Stimulated activated CD8-positive, alpha-beta memory T cell treated with anti-CD3 and anti-CD28 coated beads, Interleukin-4, amount 100 ng/mL, for 4 hours (primary cell): ENCODE measurements at regions not wholly inside any gene's neighbourhood (a gene's known extent, or its start where the extent isn't known, plus 50 kb on each side); places are given as distances from the start of the nearest gene placed in this dataset.
"Not testable (repeated sequence)": the region's sequence is repeated elsewhere in the genome, so short reads cannot be mapped to it uniquely, and the experiment has no call there.

Experiments used
- DNase-seq, 2 donors: peaks; one replicate each; pipeline ENCODE4 v3.0.0-alpha.2; 2020; ENCODE audit warnings: low read depth in 2 of 2, low spot score in 1 of 2

DNA sequence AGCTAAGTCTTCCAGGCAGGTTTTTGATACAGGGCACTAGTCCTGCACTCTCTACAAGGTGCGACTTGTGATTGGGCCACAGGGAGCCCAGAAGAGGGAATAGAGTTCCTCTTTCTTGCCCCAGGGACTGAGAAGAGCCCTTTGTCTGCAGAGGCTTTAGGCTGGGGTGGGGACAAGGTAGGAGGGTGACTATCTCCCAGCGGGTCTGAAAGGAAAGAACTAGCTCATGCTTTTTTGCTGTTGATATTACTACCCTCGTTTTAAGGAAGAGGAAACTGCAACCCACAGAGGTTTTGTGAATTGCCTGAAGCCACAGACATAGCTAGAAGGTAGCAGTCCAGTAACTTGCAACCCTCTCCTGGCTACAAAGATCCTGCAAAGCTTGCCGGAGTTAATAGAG, 615.2 kb downstream of the MATN1 start:
- DNase-seq: no peak

DNA sequence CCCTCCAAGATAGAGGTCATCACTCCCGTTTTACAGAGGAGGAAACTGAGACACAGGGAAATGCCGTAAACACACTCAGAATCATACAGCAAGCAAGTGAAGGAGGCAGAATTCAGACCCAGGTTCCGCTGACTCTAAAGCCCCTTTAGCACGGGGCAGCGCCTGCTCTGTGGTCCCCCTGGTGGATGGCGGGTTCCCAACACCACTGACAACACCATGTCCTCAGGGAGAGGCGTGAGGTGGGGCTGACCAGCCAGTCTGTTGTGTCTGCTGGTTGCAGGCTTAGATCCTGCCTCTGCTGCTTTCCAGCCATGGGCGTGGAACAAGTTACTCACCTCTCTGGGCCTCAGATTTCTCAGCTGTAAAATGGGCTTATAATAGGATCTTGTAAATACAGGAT, 617.3 kb downstream of the MATN1 start:
- DNase-seq: no peak

DNA sequence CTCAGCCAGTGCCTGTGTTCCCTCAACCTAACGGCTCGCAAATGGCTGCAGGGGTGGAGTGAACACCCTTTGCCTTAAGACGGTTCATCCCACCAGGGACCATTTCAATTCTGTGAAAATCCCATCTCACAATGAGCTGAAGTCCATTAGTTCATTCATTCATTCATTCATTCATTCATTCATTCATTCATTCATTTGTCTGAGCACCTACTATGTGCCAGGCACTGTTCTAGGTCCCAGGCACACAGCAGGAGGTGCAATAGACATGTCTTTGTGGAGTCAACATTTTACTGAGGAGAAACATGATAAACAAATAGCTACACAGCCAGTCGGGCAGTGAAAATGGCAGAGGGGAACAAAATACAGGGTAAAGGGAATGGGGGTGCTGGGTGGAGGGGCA, 618.8 kb downstream of the MATN1 start:
- DNase-seq: no peak

DNA sequence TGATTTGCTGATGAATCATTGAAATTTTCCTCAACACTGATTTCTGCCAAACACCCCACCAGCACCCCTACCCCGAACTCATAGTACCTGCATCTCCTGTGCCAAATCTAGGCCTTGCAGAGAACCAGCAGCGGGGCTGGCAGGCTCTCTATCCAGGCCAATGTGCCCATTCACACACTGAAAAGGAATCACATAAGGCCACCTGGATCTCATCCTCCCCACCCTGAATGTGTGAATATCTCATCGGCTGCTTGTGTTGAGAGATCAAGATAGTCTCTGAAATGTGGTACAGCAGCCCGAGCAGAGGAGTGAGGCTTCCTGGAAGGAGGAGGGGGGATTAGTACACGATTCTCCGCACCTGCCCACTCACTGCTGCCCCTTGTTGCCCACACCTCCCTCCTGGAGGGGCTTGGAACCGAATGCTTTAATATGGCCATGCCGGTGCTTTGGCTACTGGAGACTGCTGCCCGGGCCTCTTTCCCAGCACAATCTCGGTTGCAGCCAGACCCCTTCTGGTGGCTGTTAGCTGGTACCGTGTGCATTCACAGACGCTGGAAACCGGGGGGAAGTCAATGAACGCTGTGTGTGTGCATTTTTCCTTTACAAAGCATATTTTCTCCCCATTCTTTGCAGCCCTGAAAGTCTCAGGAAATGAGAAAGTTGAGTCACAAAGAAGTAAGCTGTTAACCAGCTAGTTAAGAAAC, 619.5 kb downstream of the MATN1 start:
- no peak for DNase-seq

DNA sequence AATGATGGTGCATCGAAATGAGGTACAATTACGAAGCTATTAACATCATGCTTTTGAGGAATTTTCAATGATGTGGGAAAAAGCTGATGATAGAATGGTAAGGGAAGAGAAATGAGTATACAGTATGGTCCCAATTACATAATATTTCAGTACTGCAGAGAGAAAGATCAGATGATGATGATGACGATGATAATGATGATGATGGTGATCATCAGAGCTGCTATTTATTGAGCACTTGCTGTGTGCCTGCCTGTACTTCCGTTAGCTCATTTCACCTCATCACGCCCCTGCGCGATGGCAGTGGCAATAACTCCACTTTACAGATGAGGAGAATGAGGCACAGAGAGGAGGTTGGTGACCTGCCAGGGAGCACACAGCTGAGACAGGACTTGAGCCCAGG, 620.8 kb downstream of the MATN1 start:
- DNase-seq: no peak

DNA sequence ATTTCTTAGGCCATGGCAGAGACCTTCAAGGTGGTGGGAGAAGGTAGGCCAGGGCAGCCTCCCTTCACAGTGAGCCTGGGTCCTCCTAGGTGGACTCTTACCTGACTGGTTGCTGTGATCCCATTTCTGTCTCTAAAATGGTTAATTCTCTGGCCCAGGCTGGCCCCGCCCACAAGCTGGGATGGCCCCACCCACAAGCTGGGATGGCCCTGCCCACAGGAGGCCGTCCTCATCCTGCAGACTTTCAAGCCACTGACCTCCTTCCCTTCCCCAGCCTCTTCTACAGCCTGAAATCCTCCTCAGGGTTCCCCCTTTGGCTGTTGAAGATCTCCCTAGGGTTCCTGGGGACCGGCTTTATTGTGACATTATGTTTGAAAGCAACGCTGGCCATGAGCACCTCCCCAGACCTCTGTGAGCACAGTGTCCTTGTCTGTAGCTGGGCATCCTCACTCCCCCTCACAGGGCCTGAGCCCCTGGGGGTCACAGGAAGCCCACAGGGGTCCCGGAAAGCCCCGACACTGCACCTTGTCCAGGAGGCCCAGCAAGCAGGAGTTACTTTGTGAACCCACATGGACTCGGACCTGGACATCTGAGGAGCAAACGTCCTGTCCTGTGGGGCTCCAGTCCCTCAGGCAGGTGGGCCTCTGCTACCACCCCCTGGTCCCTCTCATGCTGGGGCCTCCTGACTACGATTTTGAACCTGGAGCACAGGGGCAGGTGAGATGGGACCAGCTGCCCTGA, 621.7 kb downstream of the MATN1 start:
- no peak for DNase-seq

DNA sequence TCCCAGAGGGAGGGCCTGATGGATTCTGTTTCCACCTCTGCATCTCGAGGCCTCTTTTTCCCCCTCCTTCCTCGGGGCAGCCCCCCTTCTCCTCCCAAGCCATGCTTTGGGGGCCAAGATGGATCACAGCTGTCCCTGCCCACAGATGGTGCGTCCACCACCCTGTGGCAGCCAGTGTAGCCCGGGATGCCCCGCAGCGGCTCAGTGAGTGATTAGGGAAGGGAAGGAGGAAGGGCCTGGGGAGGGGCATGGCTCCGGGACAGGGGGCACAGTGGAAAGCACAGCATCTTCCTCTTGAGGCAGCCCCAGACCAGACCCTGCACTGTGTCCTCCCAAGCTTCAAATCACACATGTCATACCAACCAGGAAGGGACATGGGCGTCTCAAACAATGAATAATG, 622.4 kb downstream of the MATN1 start:
- no peak for DNase-seq

DNA sequence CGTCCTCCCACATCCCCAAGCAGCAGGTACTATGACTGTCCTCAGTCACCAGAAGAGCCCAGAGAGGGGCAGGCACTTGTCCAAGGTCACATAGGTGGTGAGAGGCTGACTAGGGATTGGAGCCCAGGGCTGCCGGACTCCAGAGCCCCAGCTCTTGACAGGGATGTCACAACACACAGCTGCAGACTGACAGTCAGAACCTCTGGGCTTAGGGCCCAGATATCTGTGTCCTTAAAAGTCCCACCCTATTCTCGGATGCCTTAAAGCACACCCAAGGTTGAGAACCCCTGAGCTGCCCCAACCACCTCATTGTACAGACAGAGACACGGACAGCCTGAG, 622.9 kb downstream of the MATN1 start:
- DNase-seq: no peak

DNA sequence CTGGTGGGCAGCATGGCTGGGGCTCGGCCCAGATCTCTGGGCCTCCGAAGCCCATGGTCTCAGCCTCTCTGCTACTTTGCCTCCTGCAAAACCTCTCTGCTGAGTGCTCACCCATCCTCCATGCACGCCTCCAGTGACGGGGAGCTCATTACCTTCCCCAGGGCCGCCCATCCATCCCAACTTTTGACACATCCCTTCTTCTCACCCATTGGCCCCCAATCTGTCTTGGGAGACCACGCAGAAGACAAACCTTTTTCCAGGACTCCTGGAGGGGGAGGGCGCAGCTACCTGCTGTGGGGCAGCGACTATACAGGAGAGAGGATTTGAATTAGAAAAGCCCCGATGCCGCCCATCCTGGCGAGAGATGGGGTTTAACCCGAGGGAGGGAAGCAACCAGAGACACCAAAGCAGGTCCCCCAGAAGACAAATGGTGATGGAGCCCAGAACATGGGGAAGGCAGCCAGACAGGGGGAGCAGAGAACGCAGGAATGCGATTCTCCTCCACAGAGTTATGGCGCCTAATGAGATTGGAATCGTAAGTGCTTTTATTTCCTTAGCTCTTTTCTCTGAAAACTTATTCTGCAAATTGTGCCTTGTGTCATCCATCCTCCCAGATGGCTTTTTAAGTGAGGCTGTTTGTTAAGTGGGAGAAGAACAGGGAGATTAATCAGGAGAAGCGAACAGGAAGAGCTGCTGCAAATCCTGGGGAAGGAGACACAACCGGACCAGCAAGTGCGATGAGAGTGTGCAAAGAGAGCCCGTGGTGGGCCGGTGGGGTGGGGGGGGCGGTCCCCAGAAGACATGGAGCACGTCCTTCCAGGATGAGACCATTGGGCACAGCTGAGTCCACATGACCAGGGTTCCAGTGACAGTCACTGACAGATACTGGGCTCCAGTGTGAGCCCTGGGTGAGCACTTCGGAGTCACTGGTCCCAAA, 623.5 kb downstream of the MATN1 start:
- DNase-seq: no peak

DNA sequence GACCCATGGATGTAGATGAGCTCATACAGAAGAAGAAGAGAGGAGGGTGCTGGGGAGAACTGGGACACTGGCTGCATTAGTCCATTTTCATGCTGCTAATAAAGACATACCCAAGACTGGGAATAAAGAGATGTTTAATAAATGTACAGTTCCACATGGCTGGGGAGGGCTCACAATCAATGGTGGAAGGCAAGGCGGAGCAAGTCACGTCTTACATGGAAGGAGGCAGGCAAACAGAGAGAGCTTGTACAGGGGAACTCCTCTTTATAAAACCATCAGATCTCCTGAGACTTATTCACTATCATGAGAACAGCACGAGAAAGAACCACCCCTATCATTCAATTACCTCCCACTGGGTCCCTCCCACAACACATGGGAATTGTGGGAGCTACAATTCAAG, 625.5 kb downstream of the MATN1 start:
- DNase-seq: not testable (repeated sequence)

DNA sequence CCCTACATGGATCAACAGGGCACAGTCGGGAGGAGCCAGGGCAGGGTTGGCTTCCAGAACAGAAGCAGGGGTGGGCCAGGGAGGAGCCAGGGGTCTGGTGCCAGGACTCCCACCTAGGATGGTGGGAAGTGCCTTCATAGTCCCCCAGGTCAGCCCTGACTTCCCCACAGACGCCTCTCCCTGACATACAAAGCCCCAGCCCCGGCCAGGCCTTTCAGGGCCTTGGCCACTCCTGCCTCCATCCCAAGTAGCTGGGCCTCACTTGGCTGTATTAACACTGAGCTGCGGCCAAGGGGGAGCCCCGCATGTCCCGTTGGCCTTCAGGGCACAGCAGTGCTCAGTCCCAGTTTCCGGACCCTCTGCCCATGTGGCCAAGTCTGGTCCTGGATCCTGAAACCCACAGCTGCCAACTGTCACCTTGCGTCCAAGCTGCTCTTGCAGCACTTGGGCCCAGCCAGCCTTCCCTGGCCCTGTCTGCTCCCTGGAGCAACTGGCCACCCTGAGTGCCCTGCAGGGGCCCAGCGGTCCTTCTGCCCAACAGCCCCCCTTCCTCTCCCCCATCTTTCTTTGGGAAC, 627.8 kb downstream of the MATN1 start:
- no peak for DNase-seq

DNA sequence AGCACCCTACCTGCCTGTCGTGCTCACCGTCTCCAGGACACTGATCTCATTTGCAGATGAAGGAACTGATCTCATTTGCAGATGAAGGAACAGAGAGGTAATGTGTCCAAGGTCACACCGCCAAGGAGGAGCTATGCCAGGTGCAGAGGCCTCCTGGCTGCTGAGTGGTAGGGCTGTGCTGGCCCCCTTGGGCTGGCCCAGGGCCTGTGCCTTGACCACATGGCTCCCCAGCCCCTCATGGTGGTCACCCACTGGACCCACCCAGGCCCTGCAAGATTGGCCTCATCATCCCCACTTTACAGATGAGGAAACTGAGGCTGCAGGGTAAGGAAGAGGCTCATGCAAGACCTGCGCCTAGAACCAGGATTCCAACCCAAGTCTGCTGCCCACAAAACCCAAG, 628.3 kb downstream of the MATN1 start:
- DNase-seq: no peak

DNA sequence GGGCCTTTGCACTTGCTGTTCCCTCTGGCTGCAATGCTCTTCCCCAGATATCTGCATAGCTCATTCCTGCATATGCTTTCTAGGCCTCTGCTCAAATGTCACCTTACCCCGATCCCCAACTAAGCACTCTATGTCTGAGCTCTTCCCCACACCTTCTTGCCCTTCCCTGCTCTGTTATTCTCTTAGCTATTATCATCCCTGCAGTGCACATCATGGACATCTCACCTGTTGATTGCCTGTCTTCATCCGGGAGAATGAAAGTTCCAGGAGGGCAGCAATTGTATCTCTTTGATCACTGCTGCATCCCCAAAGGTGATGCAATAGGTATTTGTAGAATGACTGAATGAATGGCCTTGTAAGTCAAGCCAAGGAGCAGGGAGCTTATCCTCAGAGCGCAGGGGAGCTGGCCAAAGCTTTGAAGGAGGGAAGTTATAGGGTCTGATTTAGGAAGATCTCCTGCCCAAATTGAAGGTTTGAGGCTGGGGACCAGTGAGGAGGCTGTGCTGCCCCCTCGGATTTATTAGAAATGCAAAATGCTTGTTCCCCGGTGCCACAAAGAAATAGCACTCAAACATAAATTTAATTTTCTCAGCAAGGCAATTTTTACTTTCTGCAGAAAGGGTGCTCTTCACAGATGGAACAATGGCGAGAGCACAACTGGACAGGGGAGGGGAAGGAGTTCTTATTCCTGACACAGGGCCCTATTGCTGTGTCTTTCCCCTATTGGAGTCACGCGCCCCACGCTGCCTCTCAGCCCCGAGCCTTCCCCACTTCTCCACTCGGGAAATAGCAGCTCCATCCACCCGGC, 631.1 kb downstream of the MATN1 start:
- no peak for DNase-seq

DNA sequence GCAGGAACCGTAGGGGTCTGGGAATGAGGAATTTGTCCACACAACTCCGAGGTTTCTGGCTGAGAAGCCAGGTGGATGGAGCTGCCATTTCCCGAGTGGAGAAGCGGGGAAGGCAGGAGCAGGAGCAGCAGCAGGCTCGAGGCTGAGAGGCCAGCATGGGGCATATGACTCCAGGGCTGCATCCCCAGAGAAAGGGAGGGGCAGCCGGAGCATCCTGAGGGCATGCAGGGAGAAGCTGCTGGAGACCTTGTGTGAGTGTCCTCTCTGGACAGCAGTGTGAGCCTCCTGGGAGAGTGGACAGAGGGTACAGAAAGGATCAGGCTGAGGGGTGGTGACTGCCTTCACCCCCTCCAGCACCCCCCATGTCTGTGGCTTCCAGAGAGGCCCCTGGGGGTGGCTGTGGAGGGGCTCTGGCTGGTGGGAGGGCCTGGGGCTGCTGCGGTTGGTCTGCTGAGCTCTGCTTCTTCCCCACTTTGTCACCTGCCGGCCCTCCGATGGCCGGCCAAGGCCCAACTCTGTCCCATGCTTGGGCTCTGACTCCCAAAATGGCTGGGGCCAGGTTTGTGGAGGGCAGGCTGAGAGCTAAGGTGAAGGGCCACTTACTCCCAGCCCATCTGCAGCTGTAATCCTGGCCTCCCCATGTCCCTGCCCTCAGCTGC, 633.1 kb downstream of the MATN1 start:
- no peak for DNase-seq

DNA sequence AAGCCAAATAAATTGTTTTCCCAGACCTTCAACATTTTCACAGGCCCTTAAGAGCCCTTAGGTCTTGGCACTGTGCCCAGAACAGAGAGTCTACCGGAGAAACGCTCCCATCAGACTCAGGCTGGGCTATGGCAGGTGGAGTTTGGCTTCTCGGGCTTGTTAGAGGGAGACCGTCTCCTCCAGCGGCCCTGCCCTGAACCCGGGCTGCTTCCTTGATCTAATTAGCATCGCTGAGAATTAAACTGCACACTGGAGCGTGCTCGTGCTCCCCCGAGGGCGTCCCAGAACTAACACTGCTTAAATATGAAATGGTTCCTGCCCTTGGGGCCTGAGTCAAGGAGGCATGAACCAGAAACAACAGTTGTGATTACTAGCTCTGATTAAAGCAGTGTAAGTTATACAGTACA, 634.4 kb downstream of the MATN1 start:
- no peak for DNase-seq

DNA sequence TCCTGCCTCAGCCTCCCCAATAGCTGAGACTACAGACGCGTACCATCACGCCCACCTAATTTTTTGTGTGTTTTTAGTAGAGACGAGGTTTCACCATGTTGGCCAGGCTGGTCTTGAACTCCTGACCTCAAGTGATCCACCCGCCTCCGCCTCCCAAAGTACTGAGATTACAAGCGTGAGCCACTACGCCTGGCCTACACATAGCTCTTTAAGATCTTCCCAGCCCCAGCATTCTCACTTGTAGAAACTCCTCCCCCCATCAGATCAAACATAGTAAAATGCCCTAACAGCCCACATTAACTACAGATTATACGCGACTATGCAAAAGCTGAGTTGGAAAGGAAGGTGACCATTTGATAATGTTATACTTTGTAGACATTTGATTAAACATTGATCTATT, 634.8 kb downstream of the MATN1 start:
- DNase-seq: no peak

DNA sequence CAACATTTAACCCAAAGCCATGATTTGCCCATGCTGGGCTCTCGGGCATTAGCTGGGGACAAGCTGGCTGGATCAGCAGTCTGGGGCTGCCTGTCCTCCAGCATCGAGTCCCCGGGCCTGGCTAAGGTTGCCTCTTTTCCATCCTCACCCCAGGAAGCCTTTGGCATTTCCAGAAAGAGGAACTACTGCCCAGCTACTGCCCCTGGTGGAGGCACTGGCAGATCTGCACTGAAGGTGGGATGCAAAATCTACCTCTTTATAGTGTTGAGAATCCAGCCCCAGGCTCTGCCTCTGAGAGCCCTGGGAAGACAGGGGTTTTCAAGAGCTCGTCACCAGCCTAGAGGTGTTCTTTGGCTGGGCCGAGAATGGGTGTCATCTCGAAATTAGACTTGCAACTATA, 635.9 kb downstream of the MATN1 start:
- DNase-seq: no peak

DNA sequence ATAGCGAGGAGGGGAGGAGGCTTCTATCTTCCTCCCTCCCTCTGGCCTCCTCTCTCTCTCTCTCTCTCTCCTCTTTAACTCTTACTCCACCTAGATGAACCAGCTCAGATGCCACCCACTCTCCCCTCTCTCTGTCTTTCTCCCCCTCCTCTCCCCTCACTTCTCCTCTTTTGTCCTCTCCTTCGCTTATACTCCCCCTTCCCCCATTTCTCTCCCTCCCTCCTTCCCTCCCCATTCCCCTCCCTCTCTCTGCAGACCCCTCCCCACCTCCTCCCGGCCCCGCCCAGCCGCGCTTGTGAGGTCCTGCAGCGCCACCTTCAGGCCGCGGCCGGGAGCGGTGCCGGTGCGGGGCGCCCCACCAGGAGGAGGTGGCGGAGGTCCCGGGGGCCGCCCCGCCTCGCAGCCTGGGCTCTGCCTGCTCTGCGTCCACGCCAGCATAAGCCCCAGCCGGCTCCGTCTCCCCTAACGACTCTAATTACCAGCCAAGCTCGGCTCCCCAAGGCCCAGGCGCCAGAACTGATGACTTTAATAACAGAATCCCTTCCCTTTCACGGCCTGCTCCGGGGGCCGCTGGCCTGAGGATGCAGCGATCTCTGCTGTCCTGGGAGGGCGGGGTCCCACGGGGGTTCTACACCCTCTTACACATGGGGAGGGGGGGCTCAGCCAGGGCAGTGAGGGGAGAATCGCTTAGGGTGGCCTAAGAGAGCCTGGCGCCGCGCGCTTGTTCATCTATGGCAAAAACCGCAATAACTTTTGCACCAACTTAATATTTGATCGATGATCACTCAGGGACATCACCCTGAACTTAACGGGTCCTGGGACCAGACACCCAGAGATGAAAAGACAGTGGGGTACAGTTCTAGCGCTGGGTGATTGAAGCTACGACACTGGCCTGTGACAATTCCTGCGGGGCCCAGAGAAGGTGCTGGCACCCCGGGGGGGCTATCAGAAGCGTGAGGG, 637.3 kb downstream of the MATN1 start:
- no peak for DNase-seq

DNA sequence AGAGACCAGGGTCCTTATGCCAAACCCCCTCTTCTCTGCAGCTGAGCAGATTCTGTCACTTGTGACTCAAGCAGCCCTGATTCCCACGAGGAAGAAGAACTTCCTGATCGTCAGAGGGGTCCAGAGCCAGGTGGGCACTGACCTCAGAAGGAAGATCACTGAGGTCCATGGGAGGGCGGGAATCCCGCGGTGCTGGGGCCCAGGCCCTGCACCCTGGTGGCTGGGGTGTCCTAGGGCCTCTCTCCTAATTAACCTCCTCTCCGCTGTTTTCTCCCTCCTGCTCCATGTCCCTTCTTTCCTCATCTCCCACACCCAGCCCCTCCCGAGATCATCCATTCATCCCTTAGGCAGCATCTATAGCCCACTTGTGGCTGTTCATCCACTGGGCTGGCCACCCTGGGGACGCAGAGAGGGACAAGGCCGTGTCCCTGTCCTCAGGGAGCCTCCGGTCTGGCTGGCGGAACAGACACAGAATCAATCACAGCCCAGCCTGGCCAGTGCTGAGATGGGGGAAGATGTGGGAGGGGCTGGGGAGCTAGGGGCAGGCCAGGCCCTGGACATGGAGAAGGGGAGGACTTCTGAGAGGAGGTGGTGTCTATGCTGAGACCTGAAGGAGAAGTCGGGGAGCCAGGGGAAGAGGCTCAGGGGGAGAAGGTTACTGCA, 638.3 kb downstream of the MATN1 start:
- DNase-seq: no peak
